MM.1S (cell line): ENCODE measurements at regions not wholly inside any gene's neighbourhood (a gene's known extent, or its start where the extent isn't known, plus 50 kb on each side); places are given as distances from the start of the nearest gene placed in this dataset.

Experiments
- DNase-seq: peaks from one replicate; pipeline ENCODE4 v3.0.0-alpha.2; 2015
- H2AFZ ChIP-seq: fragments of 300-600 bp; sonication (generic); 2 replicates; pipeline ENCODE4 v1.6.0; 2016; ENCODE audit warnings: antibody characterized with exemption, low read length
- H3F3A ChIP-seq: fragments of 300-600 bp; sonication (generic); 2 replicates; pipeline ENCODE4 v1.6.1; 2016; ENCODE audit warnings: mild to moderate bottlenecking, antibody characterized with exemption, low read length, moderate library complexity, mixed read lengths; ENCODE audit not compliant: insufficient read depth
- H3K27ac ChIP-seq: fragments of 300-600 bp; sonication (generic); 2 replicates; pipeline ENCODE4 v1.5.1; 2016; ENCODE audit warnings: mild to moderate bottlenecking, low read length
- H3K27me3 ChIP-seq: fragments of 300-600 bp; sonication (generic); replicated peaks from 2 replicates; pipeline ENCODE4 v1.6.0; 2016; ENCODE audit warnings: low read length; ENCODE audit not compliant: insufficient read depth
- H3K36me3 ChIP-seq: fragments of 300-600 bp; sonication (generic); replicated peaks from 2 replicates; pipeline ENCODE4 v1.6.1; 2016; ENCODE audit warnings: mild to moderate bottlenecking, low read length, mixed read lengths; ENCODE audit not compliant: insufficient read depth
- H3K4me1 ChIP-seq: fragments of 300-600 bp; sonication (generic); 2 replicates; pipeline ENCODE4 v1.6.1; 2016; ENCODE audit warnings: low read length, mixed read lengths
- H3K4me2 ChIP-seq: fragments of 300-600 bp; sonication (generic); 2 replicates; pipeline ENCODE4 v1.6.0; 2016; ENCODE audit warnings: low read depth, low read length
- H3K4me3 ChIP-seq: fragments of 300-600 bp; sonication (generic); 2 replicates; pipeline ENCODE4 v1.5.1; 2016; ENCODE audit warnings: low read length, mixed read lengths
- H3K79me2 ChIP-seq: fragments of 300-600 bp; sonication (generic); 2 replicates; pipeline ENCODE4 v1.6.1; 2016; ENCODE audit warnings: mixed run types, low read length, mixed read lengths
- H3K9ac ChIP-seq: fragments of 300-600 bp; sonication (generic); 2 replicates; pipeline ENCODE4 v1.6.1; 2016; ENCODE audit warnings: low read length, mixed read lengths
- H3K9me2 ChIP-seq: fragments of 300-600 bp; sonication (generic); replicated peaks from 2 replicates; pipeline ENCODE4 v1.6.1; 2016; ENCODE audit warnings: mild to moderate bottlenecking, low read length, mixed read lengths; ENCODE audit not compliant: insufficient read depth
- H3K9me3 ChIP-seq: fragments of 300-600 bp; sonication (generic); replicated peaks from 2 replicates; pipeline ENCODE4 v1.6.1; 2016; ENCODE audit warnings: mild to moderate bottlenecking, low read length, mixed read lengths; ENCODE audit not compliant: insufficient read depth
- H4K20me1 ChIP-seq: fragments of 300-600 bp; sonication (generic); 2 replicates; pipeline ENCODE4 v1.6.1; 2016; ENCODE audit warnings: mild to moderate bottlenecking, low read length, moderate library complexity, mixed read lengths; ENCODE audit not compliant: insufficient read depth
- CTCF ChIP-seq: fragments of 300-600 bp; sonication (generic); IDR thresholded peaks from 2 replicates; pipeline ENCODE4 v1.5.1; 2016; ENCODE audit warnings: antibody characterized with exemption, low read length, mixed read lengths
- EZH2 ChIP-seq: fragments of 300-600 bp; sonication (generic); optimal IDR thresholded peaks from 2 replicates; pipeline ENCODE3; 2017; ENCODE audit warnings: low read depth, mild to moderate bottlenecking, antibody characterized with exemption, low read length, mixed read lengths
- EZH2phosphoT487 ChIP-seq: fragments of 300-600 bp; sonication (generic); IDR thresholded peaks from 2 replicates; pipeline ENCODE4 v1.6.1; 2018; ENCODE audit warnings: antibody characterized with exemption, low read length

GRCh38 chr17:77379065-77379428 is 238.3 kb downstream of the SEC14L1 start:
- Histone ChIP-seq H3K9ac (no peak overlapping the region), H4K20me1 (no peaks in the 10 kb centered on the region; the same call in 1 of the 2 replicates), H3K9me3 (no peaks in the 10 kb centered on the region), H3K79me2 (peaks cover 96% of the 10 kb centered on the region), H3K27me3 (no peaks in the 10 kb centered on the region), H3K36me3 (no peaks in the 10 kb centered on the region), H3K9me2 (no peaks in the 10 kb centered on the region), H3K4me2 (no peak overlapping the region), H2AFZ (no peak overlapping the region), H3F3A (no peaks in the 10 kb centered on the region), H3K27ac (no peak overlapping the region), H3K4me3 (no peak overlapping the region), H3K4me1 (no peaks in the 10 kb centered on the region)
- no peak for DNase-seq
- no peak for TF ChIP-seq EZH2phosphoT487
- TF ChIP-seq EZH2 = no peak
- TF ChIP-seq CTCF = no peak

GRCh38 chr17:77379832-77380231 is 239.1 kb downstream of the SEC14L1 start:
- TF ChIP-seq EZH2phosphoT487 (no peak), CTCF (no peak), EZH2 (no peak)
- H3K9me2 ChIP-seq = no peaks in the 10 kb centered on the region
- no peak overlapping the region for H3K9ac ChIP-seq
- no peak overlapping the region for H2AFZ ChIP-seq
- H3K27me3 ChIP-seq = no peaks in the 10 kb centered on the region
- no peak overlapping the region for H3K27ac ChIP-seq
- H3K9me3 ChIP-seq = no peaks in the 10 kb centered on the region
- no peaks in the 10 kb centered on the region for H3K4me1 ChIP-seq
- no peak overlapping the region for H3K4me3 ChIP-seq
- no peaks in the 10 kb centered on the region; the same call in 1 of the 2 replicates for H4K20me1 ChIP-seq
- no peak for DNase-seq
- no peak overlapping the region for H3K4me2 ChIP-seq
- H3K36me3 ChIP-seq = no peaks in the 10 kb centered on the region
- H3K79me2 ChIP-seq = peaks cover 96% of the 10 kb centered on the region
- no peaks in the 10 kb centered on the region for H3F3A ChIP-seq

GRCh38 chr17:77380395-77381184 is 239.8 kb downstream of the SEC14L1 start:
- Histone ChIP-seq H3K27me3 (no peaks in the 10 kb centered on the region), H3K9me3 (no peaks in the 10 kb centered on the region), H3K79me2 (peaks cover 92% of the 10 kb centered on the region), H3K36me3 (no peaks in the 10 kb centered on the region), H2AFZ (no peak overlapping the region), H3K9me2 (no peaks in the 10 kb centered on the region), H3K27ac (no peak overlapping the region), H4K20me1 (no peaks in the 10 kb centered on the region; the same call in 1 of the 2 replicates), H3K4me2 (no peak overlapping the region), H3K9ac (no peak overlapping the region), H3F3A (no peaks in the 10 kb centered on the region), H3K4me3 (no peak overlapping the region), H3K4me1 (no peaks in the 10 kb centered on the region)
- no peak for DNase-seq
- TF ChIP-seq EZH2phosphoT487 (no peak), CTCF (no peak), EZH2 (no peak)
